ENCODE measurements at regions not wholly inside any gene's neighbourhood (a gene's known extent, or its start where the extent isn't known, plus 50 kb on each side); places are given as distances from the start of the nearest gene placed in this dataset.
"Not testable (repeated sequence)": the region's sequence is repeated elsewhere in the genome, so short reads cannot be mapped to it uniquely, and the experiment has no call there.

DNA sequence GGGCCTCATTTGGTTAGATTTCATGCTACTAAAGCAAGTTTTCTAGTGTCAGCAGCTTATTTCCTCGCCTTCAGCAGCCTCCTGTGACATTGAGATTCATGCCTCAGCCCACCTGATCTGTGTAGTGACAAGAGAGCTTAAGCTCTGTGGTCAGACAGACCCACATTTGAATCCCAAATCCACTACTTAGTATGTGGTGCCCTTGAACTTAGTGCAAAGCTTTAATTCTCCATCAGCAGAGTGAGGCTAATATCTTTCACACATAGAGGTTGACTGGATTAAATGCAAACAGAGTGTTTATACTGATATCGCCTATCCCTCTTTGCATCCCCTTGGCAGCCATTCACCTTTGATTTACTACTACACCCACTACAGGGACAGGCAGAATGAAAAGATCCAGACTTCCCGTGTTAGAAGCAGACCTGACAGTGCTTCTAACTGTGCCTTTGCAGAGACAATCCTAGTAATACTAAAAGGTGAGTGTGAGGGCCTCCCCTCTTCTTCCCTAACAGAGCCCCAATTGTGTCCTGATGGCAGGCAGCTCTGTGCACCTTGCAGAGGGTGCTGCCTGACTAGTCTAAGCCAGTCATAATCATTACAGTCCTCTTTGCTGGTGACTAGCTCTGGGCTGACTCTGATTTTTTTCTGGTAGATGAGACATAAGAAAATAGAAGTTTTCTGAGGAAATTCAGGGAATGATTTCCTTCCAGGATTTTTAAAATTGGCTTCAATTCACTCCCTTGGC, 264.0 kb downstream of the CTH start:
- DNase-seq = no peak

- no peak for DNase-seq
Observed at GRCh38 chr1:70675737-70676156, 264.7 kb downstream of the CTH start.

GRCh38 chr1:70685300-70686286, 274.5 kb downstream of the CTH start:
- DNase-seq = peak in 1 of 2 experiments; percentile 59

GRCh38 chr1:70688580-70688979, 277.5 kb downstream of the CTH start:
- no peak for DNase-seq

GRCh38 chr1:70706381-70707037, 295.4 kb downstream of the CTH start:
- no peak for DNase-seq

DNA sequence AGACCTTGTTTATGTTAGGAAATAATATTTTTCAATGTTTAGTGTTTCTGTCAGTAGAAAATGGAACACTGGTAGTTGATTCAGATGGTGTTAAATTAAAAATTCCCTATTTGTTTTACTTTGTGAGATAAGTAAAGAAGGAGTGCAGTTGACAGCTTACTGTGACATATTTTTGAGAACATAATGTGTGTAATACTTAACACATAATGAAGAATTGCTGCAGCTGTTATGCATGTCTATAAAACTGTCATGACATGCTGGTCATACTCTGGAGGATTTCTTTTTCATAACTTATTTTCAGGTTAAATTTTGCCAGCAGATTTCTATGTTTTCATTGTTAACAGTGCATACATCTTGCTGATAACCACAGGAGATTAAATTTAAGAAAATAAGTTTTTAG, 296.1 kb downstream of the CTH start:
- DNase-seq = no peak

GRCh38 chr1:70714149-70714548, 303.1 kb downstream of the CTH start:
- DNase-seq = no peak

- DNase-seq = no peak
Observed at GRCh38 chr1:70717211-70717610, 306.1 kb downstream of the CTH start.

DNA sequence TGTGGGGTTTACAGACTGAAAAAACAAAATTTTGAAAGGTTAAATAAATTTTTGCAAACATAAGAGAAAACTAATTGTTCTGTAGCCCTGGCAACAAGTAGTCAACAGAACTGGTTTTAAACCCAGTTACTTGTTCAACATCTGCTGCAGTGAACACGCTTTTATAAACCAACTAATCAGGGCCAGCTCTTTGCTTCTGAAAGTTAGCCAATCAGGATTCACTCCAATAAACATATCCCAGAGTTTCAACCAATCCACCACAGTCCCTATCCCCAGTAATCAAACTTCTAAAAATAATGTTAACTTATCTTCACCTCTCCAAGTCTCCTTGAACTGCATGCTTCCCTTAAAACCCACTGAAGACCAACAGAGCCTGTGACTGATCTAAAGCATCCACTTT, 306.6 kb downstream of the CTH start:
- no peak for DNase-seq

GRCh38 chr1:70718086-70718630, 307.1 kb downstream of the CTH start:
- no peak for DNase-seq

DNA sequence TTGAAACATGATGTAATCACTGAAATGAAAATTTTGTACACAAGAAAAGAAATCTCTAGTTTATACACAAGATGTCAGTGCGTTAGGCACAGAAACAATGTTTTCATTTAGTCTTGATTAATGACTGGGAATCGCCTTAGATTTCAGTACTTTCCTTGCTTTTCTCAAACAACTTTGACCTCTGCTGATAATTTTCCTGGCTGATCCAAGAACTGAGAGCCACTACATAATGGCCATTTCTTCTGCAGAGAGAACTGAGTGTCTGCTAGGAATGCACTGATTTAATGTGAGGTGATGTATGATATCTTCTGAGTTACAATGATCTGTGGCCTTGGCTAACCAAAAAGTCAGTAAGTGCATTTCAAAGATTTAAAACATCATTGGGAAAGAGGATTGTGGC, 308.1 kb downstream of the CTH start:
- DNase-seq = no peak

- no peak for DNase-seq
Observed at GRCh38 chr1:70720109-70720508, 309.0 kb downstream of the CTH start.

- DNase-seq = no peak
Observed at GRCh38 chr1:70720521-70720920, 309.5 kb downstream of the CTH start.

DNA sequence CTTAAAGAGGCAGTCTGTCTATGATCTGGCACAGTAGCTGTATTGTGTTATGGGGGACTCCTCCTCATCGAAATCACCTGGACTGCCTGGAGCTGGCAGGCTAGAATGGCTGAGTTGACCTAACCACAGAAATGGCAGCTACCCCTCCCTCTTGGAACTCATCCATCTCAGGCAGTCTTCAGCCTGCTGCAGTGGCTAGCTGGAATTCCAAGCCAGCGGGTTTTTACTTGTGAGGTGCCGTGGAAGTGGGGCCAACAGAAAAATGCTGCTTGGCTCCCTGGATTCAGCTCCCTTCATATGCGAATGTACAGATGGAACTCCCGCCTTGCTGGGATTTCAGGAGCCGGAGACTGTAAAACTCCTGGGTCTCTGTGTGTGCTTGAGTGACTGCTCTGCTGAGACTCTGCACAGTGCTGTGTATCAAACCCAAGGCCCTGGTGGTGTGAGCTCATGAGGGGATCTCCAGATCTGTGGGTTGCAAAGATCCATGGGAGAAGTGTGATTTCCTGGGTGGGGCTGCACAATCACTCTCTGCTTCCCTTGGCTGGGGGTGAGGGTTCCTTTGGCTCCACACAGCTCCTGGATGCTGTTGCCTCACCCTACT, 316.9 kb downstream of the CTH start:
- DNase-seq = no peak

- not testable (repeated sequence) for DNase-seq
Observed at GRCh38 chr1:70736518-70736917, 311.1 kb downstream of the PTGER3 start.

DNA sequence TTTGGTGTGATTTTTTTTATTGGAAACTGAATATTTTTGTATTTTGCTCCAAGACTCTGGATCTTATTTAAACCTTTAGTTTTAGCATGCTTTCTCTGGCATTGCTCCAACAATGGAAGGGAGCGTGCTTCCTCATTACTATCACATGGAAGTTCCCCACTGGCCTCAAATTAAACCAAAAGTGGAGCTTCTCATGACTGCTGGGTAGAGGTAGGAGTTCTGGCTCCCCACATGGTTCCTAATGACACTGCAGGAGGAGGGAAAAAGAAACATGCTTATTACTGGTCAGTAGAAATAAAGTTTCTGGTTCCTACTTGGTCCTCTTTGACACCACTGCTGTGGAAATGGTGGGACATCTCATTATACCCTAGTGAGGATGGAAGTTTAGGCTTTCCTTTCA, 310.5 kb downstream of the PTGER3 start:
- no peak for DNase-seq

- no peak for DNase-seq
Observed at GRCh38 chr1:70738624-70739023, 309.0 kb downstream of the PTGER3 start.

- DNase-seq = no peak
Observed at GRCh38 chr1:70745199-70745598, 302.4 kb downstream of the PTGER3 start.

DNA sequence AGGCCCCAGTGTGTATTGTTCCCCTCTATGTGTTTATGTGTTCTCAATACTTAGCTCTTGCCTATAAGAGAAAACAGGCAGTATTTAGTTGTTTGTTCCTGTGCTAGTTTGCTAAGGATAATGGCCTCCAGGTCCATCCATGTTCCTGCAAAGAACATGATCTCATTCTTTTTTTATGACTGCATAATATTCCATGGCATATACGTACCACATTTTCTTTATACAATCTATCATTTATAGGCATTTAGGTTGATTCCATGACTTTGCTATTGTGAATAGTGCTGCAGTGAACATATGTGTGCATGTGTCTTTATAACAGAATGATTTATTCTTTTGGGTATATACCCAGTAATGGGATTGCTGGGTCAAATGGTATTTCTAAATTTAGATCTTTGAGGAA, 301.6 kb downstream of the PTGER3 start:
- DNase-seq = not testable (repeated sequence)

DNA sequence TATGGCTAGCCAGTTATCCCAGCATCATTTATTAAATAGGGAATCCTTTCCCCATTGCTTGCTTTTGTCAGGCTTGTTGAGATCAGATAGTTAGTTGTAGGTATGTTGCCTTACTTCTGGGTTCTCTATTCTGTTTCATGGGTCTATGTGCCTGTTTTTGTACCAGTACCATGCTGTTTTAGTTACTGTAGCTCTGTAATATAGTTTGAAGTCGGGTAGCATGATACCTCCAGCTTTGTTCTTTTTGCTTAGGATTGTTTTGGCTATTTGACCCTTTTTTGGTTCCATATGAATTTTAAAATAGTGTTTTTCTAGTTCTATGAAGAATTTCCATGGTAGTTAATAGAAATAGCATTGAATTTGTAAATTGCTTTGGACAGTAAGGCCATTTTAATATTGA, 300.5 kb downstream of the PTGER3 start:
- DNase-seq = not testable (repeated sequence)

- DNase-seq = not testable (repeated sequence)
Observed at GRCh38 chr1:70751676-70752287, 295.8 kb downstream of the PTGER3 start.

DNA sequence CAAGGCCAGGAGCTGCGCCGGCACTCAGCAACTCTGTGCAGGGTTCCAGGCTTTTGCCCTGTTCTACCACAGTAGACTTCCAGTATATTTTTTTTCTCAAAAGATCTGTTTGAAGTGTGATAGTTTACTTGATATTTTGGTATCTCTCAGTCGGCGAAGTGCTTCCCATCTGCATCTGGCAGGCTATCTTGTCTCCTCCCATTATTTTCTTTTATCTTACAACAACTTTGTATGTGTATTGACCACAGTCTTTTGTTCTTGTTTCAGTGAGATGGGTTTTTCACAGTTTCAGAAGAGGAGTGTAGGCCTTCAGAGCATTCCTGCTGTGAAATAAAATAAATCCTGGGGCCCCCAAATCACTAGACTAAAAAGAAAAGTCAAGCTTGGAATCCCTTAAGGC, 292.9 kb downstream of the PTGER3 start:
- no peak for DNase-seq

Data from NCI-H187 (cell line).